ENCODE measurements at regions not wholly inside any gene's neighbourhood (a gene's known extent, or its start where the extent isn't known, plus 50 kb on each side); places are given as distances from the start of the nearest gene placed in this dataset.
"Not testable (repeated sequence)": the region's sequence is repeated elsewhere in the genome, so short reads cannot be mapped to it uniquely, and the experiment has no call there.

DNA sequence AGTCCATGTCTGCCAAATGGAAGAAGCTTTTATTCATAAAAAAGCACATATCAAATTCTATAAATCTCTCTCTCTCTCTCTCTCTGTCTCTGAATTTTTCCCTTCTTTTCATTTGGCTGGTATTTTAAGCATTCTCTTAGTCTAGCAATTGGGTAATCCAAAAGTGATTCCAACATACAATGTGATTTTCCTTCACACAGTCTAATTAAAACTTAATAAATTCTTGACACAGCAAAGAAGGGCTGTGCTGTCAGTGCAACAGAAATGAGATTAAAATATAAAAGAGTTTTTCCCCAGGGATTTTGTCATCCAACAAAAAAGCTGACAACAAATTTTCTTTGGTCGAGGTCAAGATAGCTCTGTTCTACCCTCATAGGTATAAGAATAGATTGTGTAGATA is 216.9 kb downstream of the CENPC start:
- no peak for DNase-seq

DNA sequence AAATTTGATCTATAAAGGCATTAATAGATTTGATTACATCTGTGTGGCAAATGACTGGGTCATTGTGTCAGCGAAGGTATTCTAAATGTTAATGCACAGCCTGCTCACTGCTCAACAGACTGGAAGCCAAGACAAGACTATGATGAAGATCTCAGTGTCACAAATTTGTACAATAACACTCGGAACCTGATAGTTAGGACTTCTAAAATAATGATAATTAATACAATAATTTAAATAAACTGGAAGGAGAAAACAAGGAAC is 217.4 kb downstream of the CENPC start:
- DNase-seq, result no peak

DNA sequence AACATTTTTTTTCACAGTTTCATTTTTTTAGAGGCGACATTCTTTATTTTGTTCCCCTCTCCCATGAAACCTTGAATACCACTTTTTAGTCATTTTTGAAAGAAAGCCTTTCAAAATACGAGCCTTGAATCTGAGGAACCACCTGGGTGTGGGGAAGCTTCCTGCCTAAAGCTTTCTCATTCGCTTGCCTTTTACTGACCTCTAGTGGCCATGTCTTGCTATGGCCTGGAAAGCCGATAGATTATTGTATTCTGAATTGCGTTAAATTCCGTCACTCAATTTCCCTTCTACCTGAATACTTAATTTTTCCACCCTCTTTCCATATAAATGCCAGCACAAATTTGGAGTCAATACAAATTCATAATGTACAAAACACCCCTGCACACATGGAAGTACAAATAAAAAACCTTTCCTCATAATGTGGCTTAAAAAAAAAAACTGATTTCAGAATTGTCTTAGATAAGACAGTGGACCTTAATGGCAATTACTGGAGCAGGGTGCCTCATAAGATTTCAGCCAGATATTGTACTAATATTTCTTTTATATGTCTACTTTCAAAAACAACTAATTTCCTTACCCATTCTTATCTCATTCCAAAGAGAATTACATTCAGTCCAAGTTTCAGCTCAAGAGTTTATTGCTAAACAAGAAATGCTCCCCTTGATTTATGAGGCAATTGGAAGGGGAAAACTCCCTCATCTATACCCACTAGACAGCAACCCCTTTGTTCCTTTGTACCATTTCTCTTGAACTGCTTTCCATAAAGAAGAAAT is 217.9 kb downstream of the CENPC start:
- peak; percentile 6 for DNase-seq

DNA sequence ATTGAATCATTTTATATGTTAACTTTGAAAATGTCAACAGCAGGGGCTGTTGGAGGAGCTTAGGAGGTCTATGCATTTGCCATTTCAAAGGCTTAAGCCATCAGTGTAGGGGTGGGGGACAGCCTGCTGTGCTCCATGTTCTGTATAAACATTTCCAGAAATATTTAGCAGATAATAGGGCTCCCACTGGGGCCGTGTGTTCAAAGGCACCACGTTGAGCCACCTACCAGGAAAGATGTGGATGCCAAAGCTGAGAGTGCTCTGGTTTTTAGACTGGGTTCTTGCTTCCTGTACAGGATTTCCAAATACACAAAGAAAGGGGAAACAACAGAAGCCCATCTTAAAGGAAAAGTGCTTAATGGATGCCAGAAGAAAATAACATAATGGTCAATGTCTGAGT is 219.5 kb downstream of the CENPC start:
- no peak for DNase-seq

DNA sequence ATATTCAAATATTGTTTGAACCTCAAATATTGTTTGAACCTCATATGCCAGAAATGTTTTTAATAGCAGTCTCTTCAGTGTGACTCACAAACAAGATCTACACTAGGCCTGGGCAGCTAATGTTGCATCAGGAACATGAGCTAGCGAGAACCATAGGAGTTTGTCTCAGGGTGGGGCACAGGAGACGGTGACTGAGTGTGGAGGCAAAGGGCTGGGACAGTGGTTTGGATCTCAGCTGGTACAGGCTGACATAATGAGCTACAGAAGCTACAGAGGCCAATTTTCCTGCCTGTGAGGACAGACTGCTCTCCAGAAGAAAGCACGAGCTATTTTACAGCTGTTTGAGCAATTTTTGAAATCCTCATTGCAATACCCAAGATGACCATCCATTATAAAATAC is 224.7 kb downstream of the CENPC start:
- no peak for DNase-seq

DNA sequence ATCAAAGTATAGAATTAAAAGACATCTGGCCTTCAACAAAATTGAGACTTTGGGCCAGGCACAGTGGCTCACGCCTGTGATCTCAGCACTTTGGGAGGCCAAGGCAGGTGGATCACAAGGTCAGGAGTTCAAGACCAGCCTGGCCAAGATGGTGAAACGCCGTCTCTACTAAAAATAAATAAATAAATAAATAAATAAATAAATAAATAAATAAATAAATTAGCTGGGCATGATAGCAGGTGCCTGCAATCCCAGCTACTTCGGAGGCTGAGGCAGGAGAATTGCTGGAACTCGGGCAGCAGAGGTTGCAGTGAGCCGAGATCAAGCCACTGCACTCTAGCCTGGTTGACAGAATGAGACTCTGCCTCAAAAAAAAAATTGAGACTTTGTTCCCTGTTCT is 225.7 kb downstream of the CENPC start:
- DNase-seq, result not testable (repeated sequence)

DNA sequence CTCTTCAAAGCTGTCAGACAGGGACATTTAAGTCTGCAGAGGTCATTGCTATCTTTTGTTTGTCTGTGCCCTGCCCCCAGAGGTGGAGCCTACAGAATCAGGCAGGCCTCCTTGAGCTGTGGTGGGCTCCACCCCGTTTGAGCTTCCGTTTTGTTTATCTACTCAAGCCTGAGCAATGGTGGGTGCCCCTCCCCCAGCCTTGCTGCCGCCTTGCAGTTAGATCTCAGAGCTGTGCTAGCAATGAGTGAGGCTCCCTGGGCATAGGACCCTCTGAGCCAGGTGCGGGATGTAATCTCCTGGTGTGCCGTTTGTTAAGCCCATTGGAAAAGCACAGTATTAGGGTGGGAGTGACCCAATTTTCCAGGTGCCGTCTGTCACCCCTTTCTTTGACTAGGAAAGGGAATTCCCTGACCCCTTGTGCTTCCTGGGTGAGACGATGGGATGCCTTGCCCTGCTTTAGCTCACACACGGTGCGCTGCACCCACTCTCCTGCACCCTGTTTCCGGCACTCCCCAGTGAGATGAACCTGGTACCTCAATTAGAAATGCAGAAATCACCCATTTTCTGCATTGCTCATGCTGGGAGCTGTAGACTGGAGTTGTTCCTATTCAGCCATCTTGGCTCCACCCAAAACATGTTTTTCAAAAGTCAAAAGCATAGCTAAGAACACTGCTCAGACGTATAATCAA is 244.7 kb downstream of the CENPC start:
- DNase-seq, result not testable (repeated sequence)

DNA sequence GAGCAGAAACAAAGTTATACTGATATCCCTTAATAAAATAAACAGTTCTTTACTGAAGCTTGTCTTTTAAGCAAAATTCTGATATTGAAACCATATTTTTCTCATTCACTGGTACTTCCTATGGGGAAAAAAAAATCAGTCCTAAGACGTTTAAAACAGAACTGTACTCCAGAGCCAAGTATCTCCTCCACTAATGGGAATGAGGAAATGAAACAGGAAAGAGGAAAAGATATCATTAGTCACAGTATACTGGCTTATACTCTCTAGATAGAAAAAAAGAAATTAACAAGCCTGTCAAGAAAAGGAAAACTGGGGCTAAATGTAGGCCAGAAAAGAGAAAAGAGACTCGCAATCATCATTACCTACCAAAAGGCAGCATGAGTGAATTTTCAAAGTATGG is 252.7 kb downstream of the CENPC start:
- no peak for DNase-seq

DNA sequence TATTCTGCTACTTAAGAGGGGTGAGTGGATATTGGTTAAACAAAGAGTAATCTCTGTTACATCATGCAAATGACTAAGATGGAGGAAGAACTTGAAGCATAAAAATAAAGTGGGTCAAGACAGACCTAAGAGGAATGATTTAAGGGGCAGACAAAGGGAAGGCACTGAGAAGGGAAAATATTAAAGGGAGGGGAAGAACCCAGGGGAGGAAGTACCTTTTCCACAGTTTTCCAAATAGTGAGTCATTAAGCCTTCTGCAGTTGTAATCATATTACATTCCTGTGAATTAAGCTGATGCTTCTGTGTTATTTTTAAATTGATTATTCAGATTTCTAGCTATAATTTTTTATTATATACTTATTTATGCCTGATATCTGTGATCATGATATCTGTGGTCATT is 253.3 kb downstream of the CENPC start:
- no peak for DNase-seq

DNA sequence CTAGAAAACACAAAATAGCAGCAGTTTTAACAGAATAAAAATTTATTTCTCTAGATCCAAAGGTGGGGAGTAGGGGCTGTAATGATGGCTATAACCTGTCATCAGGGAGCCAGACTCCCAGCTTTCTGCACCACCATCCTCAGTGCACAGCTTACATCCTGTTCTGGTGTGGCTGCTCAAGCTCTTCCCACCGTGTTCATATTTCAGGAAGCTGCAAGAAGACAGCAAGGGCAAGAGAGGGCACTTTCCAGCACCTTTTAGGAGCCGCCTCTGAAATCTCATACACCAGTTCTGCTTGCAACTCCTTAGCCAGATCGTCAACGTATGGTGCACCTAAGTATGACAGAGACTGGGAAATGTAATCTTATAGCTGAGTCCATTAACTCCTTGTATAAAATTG is 253.7 kb downstream of the CENPC start:
- no peak for DNase-seq

DNA sequence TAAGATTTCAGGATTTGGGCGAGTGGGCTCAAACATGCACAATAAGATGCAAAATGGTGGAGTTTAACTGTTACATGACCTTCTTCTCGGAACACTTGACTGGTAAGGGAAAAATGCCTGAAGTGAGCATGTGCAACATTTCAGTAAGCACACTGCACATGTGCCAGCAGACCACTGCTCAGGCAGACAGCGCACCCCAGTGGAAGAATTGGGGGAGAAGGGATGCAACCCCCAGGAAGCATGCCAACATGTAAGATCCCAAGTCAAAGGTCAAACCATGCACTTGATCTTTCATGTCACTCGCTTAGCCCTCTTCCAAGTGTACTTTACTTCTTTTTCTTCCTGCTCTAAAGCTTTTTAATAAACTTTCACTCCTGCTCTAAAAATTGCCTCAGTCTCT is 256.3 kb downstream of the CENPC start:
- no peak for DNase-seq

DNA sequence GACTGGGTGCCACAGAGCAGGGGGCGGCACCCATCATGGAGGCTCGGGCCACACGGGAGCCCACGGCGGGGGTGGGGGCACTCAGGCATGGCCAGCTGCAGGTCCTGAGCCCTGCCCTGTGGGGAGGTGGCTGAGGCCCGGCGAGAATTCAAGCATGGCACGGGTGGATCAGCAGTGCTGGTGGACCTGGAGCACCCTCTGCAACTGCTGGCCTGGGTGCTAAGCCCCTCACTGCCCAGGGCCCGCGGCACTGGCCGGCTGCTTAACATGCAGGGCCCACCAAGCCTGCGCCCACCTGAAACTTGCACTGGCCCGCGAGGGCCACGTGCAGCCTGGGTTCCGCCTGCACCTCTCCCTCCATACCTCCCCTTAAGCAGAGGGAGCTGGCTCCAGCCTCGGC is 258.6 kb downstream of the CENPC start:
- DNase-seq, result no peak

DNA sequence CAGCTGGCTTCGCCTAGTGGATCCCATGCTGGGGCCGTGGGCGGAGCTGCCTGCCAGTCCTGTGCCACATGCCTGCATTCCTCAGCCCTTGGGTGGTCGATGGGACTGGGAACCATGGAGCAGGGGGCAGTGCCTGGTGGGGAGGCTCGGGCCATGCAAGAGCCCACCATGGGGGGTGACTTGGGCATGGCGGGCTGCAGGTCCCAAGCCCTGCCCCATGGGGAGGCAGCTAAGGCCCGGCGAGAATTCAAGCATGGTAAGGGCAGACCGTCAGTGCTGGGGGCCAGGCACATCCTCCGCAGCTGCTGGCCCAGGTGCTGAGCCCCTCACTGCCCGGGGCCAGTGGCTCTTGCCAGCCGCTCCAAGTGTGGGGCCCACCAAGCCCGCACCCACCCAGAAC is 262.6 kb downstream of the CENPC start:
- no peak for DNase-seq

DNA sequence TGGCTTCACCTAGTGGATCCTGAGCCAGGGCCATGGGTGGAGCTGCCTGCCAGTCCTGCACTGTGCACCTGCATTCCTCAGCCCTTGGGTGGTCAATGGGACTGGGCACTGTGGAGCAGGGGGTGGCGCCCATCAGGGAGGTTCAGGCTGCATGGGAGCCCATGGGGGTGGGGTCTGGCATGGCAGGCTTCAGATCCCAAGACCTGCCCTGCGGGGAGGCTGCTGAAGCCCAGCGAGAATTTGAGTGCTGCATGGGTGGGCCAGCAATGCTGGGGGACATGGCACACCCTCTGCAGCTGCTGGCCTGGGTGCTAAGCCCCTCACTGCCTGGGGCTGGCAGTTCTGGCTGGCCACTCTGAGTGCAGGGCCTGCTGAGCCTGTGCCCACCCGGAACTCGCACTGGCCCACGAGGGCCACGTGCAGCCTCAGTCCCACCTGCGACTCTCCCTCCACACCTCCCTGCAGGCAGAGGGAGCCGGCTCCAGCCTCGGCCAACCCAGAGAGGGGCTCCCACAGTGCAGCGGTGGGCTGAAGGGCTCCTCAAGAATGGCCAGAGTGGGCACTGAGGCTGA is 270.0 kb downstream of the CENPC start:
- DNase-seq, result no peak

DNA sequence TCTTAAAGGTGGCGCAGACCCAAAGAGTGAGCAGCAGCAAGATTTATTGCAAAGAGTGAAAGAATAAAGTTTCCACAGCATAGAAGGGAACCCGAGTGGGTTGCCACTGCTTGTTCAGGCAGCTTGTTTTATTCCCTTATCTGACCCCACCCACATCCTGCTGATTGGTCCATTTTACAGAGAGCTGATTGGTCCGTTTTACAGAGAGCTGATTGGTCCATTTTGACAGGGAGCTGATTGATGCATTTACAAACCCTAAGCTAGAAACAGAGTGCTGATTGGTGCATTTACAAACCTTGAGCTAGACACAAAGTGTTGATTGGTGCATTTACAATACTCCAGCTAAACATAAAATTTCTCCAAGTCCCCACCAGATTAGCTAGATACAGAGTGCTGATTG is 270.6 kb downstream of the CENPC start:
- DNase-seq, result not testable (repeated sequence)

DNA sequence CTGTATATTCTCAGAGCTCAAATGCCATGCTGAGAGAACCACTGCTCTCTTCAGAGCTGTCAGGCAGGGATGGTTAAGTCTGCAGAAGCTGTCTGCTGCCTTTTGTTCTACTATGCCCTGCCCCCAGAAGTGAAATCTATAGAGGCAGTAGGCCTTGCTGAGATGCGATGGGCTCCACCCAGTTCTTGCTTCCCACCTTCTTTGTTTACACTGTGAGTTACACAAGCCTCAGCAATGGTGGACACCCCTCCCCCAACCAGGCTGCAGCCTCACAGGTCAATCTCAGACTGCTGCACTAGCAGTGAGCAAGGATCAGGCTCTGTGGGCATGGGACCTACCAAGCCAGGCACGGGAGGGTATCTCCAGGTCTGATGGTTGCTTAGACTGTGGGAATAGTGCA is 271.6 kb downstream of the CENPC start:
- no peak for DNase-seq

DNA sequence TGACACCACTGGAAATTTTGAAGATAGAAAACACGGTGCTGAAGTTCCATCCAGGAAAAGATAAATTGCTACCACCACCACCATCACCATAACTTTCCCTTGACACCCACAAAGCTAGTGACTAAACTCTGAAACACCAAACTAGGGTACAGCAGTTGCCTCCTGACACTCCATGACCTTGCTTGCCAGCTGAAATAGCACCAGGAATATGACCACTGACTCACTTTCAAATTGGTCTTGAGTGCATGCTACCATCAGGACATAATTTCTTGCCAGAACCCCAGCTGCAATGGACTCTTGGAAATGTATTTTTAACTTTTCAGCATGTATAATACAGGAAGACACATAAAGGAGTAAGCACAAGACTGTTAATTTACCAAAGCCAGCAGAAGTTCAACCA is 283.3 kb downstream of the CENPC start:
- no peak for DNase-seq

DNA sequence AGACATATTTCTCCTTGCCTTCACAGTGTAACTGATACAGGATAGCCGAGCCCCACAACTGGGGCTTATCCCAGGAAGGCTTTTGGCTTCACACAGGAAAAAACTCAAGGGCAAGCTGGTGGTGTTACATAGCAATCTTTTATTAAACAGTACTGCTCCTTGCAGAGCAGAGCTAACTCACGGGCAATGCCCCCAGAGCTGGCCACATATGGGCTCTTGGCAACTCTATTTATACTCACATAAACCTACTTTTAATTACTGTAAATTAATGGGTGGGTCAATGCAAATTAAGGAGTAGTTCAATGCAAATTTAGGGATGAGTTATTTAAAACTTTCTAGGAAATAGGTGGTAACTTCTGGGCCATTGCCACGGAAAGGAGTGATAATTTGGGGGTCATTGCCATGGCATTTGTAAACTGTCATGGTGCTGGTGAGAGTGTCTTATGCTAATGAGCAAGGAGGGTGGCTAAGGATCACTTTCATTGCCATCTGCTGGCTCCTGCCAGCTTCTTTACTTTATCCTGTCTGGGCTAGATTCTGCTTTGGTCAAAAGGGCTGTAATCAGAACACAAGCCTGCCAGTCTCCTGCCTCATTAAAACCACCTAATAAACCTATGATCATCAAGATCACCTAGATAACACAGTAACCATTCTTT is 288.8 kb downstream of the CENPC start:
- no peak for DNase-seq

DNA sequence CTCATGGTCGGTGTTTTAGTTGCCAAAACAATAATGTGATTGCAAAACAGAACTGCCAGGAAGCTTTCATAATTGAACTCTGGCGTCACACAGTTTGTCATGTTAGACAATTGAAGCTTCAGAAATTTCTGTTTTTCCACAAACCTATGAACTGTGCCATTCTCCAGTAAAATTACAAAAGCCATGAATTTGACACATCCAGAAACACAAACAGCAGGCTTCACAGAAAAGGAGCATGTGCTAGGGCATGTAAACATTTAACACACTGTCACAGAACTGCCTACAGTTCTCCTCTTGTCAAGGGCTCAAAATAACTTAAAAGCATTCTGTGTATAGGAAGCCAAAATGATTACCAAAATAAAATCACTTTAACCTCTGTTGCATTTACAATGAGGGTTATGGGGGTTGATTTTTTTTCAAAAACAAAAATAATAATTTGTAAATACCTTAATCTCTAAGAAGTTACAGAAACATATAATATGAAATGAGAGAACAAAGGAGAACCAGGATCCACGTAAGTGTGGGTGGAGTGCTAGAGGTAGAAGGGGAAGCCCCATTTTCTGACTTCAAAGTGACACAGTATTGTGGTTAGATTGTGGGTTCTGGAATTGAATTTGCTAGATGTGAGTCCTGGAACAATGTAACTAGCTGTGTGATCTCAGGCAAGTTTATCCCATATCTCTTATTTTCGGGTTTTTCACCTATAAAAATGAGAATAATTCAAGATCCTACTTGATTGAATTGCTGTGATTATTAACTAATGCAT is 295.0 kb downstream of the CENPC start:
- no peak for DNase-seq

DNA sequence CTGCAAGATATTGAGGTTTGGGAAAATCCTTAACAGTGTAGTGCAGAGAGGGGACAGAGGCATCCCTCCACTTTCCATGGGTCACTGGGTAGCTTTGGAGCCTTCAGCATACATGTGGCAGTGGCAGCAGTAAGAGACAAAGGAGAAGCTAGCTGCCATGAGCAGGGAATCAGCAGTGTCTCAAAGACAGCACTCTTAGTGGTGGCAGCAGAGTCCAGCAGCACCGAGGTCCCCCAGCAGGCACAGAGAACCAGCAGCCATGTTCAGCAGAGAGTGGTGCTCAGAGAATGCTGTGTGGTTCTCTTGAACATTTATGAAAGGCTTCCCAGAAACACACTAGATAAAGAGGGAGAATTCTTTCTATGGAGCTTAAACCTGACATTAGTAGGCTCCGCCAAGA is 308.5 kb downstream of the CENPC start:
- DNase-seq, result no peak

DNA sequence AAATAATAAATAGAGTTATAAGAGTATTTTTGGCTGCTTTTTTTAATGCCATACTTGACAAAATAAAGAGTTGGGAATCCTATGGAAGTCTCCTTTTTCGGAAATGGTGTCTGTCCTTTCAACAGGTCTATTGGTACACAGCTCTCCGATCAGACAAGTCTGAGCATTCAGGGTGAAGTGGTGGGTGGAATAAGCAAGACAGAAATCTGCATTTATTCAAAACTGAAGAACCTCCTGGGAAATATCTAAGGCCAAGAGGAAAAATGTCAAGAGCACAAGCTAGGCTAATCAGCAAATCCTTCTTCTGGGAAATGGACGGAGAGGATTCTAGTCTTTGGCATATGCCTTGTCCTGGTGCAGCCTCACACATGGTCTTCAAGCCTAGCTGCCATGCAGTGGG is 309.0 kb downstream of the CENPC start:
- DNase-seq, result no peak

DNA sequence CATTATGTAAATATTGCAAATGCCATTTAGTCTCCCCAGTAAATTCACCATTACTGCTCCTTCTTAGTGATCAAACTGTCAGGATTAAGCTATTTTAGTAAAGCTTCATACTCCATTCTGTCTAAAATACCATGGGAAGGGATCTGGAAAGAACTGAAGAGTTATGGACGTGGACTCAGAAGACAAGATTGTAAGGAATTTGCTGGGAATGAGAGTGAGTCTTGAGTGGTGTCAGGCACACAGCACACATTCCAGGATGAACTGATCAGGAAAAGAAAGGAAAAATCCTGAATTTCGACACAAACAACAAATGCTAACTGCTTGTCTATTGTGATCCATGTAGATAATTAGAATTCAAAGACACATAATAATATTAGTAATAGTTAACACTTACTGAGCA is 311.0 kb downstream of the CENPC start:
- no peak for DNase-seq

DNA sequence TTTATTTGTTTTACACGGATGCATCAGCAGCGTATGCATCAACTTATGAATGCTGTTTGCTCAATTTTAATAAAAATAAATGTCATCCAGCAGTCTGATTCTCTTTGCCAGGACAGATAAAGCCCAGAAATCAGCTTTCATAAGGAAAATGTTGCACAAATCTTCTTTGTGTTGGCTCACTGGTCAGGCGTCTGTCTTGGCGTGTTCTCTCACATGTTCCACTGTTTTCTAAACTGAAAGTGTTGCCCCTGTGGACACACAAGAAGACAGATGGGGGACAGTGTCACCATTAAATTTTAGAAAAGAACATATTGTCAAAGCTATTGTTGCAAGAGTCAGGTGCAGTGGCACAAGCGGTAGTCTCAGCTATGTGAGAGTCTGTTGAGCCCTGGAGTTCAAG is 316.2 kb downstream of the CENPC start:
- DNase-seq, result no peak

DNA sequence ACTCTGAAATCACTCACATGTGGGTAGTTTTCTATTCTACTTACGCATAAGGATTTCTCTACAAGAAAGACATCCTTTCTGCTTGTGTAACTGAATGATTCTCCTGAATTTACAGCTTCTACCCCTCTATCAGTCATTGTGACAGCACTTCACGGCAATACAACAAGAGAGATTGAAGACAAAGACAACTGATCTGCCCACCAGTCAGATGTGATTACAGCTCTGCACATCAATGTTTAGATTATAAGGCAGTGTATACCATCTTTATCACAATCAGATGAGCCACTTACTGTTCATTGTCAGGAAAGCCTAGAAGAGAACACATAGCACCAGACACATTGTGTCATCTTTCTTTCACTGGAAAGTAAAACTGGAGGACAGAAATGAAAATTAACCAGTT is 324.4 kb downstream of the CENPC start:
- no peak for DNase-seq
